ENCODE measurements at regions not wholly inside any gene's neighbourhood (a gene's known extent, or its start where the extent isn't known, plus 50 kb on each side); places are given as distances from the start of the nearest gene placed in this dataset.
"Not testable (repeated sequence)": the region's sequence is repeated elsewhere in the genome, so short reads cannot be mapped to it uniquely, and the experiment has no call there.

DNA sequence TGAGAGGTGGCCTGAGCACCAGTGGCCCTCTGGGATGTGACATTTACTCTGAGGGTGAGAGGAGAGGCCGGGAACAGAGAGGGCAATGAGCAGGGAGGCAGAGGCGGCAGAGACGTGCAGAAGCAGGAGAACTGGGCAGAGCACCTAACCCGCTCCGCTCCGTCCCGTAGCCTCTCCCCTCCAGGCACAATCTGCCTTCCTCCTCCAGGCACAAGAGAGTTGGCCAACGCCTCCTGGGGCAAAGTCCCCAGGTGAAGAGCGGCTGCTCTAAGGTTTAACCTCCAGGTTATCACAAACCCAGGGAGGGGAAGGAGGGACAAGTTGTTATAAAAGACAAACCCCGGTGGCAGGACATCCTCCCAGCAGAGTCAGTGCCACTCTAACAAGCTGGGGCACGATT, 5430.1 kb upstream of the TPTE start:
- H3K4me2 ChIP-seq (ENCODE audit: extremely low read depth, insufficient read depth, low read length); H3K79me2 ChIP-seq (ENCODE audit: control insufficient read depth, insufficient read depth, low read length); H3K27ac ChIP-seq (ENCODE audit: insufficient read depth, low read length); H3K4me3 ChIP-seq (replicated peaks in 1 of 4; ENCODE audit: control extremely low read depth in 1 of 4, insufficient read depth in 1 of 4, low read depth in 3 of 4, low read length in 4 of 4); H3K9ac ChIP-seq (ENCODE audit: insufficient read depth, low read length); H3K36me3 ChIP-seq (ENCODE audit: control insufficient read depth, insufficient read depth, low read length); H4K20me1 ChIP-seq (ENCODE audit: control insufficient read depth, extremely low read depth, insufficient read depth, low read length); H2AFZ ChIP-seq (ENCODE audit: low read length); H3K9me3 ChIP-seq (ENCODE audit: control insufficient read depth, insufficient read depth, low read depth, low read length); H3K4me1 ChIP-seq (ENCODE audit: control insufficient read depth, extremely low read depth, insufficient read depth, low read length); DNase-seq (ENCODE audit: low read depth in 2 of 2); H3K27me3 ChIP-seq (ENCODE audit: control insufficient read depth, insufficient read depth, low read length): not testable (repeated sequence)

DNA sequence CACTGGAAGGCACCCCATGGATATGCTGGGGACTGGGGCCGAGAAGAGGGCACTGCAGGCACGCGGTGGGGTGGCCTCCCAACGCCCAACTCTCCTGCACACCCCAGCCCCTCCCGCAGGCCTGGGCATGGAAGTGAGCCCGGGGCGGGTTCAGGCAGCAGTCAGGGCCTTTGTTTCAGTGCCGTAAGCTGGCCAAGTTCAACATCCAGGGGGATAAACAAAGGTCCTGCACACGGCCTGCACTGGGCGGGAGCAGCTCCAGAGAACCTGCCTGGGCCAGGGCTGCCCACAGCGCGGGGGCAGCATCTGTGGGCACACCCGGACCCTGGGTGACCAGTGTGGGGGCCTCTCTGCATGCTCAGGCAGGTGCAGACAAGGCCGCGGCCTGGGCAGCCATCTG, 5425.8 kb upstream of the TPTE start:
- H3K9me3 ChIP-seq (ENCODE audit: control insufficient read depth, insufficient read depth, low read depth, low read length); DNase-seq (ENCODE audit: low read depth in 2 of 2): not testable (repeated sequence)

DNA sequence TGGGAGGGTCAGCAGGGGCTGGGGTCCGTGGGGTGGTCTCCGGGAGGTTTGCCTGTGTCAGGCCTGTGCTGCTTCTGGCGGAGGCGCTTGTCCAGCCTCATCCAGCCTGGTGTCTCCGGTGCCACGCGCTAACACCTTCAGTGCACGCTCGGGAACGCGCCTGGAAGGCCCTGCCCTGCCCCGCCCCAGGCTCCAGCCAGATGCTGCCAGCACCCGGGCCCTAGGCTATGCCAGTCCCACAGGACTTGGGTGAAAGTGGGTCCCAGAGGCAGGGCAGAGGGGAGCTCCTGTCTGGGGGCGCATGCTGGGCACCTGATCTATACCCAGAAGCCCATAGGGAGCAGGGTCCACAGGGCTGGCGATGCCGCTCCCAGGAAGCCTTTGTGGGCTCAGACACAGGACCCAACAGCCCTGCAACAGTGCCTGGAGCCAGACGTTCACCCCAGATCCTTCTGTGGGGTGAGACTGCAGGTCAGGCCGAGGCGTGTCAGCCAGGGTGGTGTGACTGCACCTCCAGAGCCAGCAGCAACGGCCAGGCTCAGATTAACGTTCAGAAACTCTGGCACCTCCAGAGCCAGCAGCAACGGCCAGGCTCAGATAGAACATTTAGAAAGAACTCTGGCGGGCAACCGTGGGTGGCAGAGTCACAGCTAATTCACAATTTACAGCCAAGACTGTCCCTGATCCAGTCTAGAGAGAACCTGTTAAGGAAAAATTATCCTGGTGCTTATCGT, 5423.2 kb upstream of the TPTE start:
- H3K9ac ChIP-seq (ENCODE audit: insufficient read depth, low read length); H3K4me2 ChIP-seq (ENCODE audit: extremely low read depth, insufficient read depth, low read length); H3K79me2 ChIP-seq (ENCODE audit: control insufficient read depth, insufficient read depth, low read length); H2AFZ ChIP-seq (ENCODE audit: low read length); H3K27me3 ChIP-seq (ENCODE audit: control insufficient read depth, insufficient read depth, low read length); H3K9me3 ChIP-seq (ENCODE audit: control insufficient read depth, insufficient read depth, low read depth, low read length); H3K36me3 ChIP-seq (ENCODE audit: control insufficient read depth, insufficient read depth, low read length); H3K27ac ChIP-seq (ENCODE audit: insufficient read depth, low read length); H4K20me1 ChIP-seq (ENCODE audit: control insufficient read depth, extremely low read depth, insufficient read depth, low read length); H3K4me1 ChIP-seq (ENCODE audit: control insufficient read depth, extremely low read depth, insufficient read depth, low read length); DNase-seq (ENCODE audit: low read depth in 2 of 2); H3K4me3 ChIP-seq (replicated peaks in 1 of 4; ENCODE audit: control extremely low read depth in 1 of 4, insufficient read depth in 1 of 4, low read depth in 3 of 4, low read length in 4 of 4): not testable (repeated sequence)

More for the DNA sequence above, 5425.8 kb upstream of the TPTE start:
- not testable (repeated sequence) for H3K79me2 ChIP-seq (ENCODE audit: control insufficient read depth, insufficient read depth, low read length); H3K4me1 ChIP-seq (ENCODE audit: control insufficient read depth, extremely low read depth, insufficient read depth, low read length); H3K4me2 ChIP-seq (ENCODE audit: extremely low read depth, insufficient read depth, low read length); H3K4me3 ChIP-seq (replicated peaks in 1 of 4; ENCODE audit: control extremely low read depth in 1 of 4, insufficient read depth in 1 of 4, low read depth in 3 of 4, low read length in 4 of 4); H2AFZ ChIP-seq (ENCODE audit: low read length); H3K9ac ChIP-seq (ENCODE audit: insufficient read depth, low read length); H3K27ac ChIP-seq (ENCODE audit: insufficient read depth, low read length); H4K20me1 ChIP-seq (ENCODE audit: control insufficient read depth, extremely low read depth, insufficient read depth, low read length); H3K36me3 ChIP-seq (ENCODE audit: control insufficient read depth, insufficient read depth, low read length); H3K27me3 ChIP-seq (ENCODE audit: control insufficient read depth, insufficient read depth, low read length)

DNA sequence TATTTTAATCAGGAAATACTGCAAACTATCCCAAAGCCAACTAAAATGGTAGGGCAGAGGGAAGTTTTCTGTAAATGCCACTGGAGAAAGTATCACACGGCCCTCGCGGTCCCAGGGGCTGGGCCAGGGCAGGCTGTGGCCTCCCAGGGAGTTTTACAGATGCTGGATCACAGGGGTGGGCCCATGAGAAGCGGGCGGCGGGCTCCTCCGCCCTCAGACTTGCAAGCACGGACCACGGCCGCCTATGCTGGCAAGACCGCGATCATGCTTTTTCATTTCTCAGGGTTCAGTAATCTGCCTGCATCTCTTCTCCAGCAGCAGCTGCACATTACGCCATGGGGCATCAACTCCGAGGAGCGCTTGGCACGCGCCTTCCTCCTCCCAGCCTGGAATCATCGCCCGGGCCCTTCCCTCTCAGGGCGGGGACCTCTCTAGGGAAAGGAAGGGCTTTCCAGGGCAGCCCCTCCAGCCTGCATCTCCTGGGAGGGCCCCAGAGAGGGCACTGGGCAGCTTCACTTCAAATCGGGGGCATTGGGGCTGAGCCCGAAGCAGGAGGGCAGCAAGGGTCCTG, 5420.7 kb upstream of the TPTE start:
- not testable (repeated sequence) for H2AFZ ChIP-seq (ENCODE audit: low read length); H3K27ac ChIP-seq (ENCODE audit: insufficient read depth, low read length); H3K79me2 ChIP-seq (ENCODE audit: control insufficient read depth, insufficient read depth, low read length); H3K4me1 ChIP-seq (ENCODE audit: control insufficient read depth, extremely low read depth, insufficient read depth, low read length); H3K4me3 ChIP-seq (replicated peaks in 1 of 4; ENCODE audit: control extremely low read depth in 1 of 4, insufficient read depth in 1 of 4, low read depth in 3 of 4, low read length in 4 of 4); DNase-seq (ENCODE audit: low read depth in 2 of 2); H3K9ac ChIP-seq (ENCODE audit: insufficient read depth, low read length); H3K27me3 ChIP-seq (ENCODE audit: control insufficient read depth, insufficient read depth, low read length); H3K36me3 ChIP-seq (ENCODE audit: control insufficient read depth, insufficient read depth, low read length); H4K20me1 ChIP-seq (ENCODE audit: control insufficient read depth, extremely low read depth, insufficient read depth, low read length); H3K9me3 ChIP-seq (ENCODE audit: control insufficient read depth, insufficient read depth, low read depth, low read length); H3K4me2 ChIP-seq (ENCODE audit: extremely low read depth, insufficient read depth, low read length)

DNA sequence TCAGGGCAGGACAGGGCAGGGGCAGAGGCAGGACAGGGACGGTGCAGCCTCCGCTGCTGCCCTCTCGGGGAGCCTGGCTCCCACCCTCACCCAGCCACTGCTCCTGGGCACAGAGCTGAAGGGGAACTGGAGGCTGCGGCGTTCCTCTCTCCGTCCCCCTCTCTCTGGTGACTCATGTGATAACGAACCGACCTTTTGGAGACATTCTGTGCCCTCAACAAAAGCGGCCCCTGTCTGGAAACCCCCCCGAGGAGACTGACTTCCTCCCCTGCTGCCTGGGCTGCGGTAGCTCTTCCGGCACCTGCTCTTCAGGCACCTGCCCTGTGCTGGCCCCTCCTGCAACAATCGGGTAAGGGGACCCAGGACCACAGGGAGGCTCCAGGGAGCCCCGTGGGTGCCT, 5419.6 kb upstream of the TPTE start:
- not testable (repeated sequence) for H2AFZ ChIP-seq (ENCODE audit: low read length); H3K79me2 ChIP-seq (ENCODE audit: control insufficient read depth, insufficient read depth, low read length); H3K4me1 ChIP-seq (ENCODE audit: control insufficient read depth, extremely low read depth, insufficient read depth, low read length); H3K9me3 ChIP-seq (ENCODE audit: control insufficient read depth, insufficient read depth, low read depth, low read length); H4K20me1 ChIP-seq (ENCODE audit: control insufficient read depth, extremely low read depth, insufficient read depth, low read length); H3K4me2 ChIP-seq (ENCODE audit: extremely low read depth, insufficient read depth, low read length); DNase-seq (ENCODE audit: low read depth in 2 of 2); H3K36me3 ChIP-seq (ENCODE audit: control insufficient read depth, insufficient read depth, low read length); H3K9ac ChIP-seq (ENCODE audit: insufficient read depth, low read length); H3K4me3 ChIP-seq (replicated peaks in 1 of 4; ENCODE audit: control extremely low read depth in 1 of 4, insufficient read depth in 1 of 4, low read depth in 3 of 4, low read length in 4 of 4); H3K27me3 ChIP-seq (ENCODE audit: control insufficient read depth, insufficient read depth, low read length); H3K27ac ChIP-seq (ENCODE audit: insufficient read depth, low read length)

DNA sequence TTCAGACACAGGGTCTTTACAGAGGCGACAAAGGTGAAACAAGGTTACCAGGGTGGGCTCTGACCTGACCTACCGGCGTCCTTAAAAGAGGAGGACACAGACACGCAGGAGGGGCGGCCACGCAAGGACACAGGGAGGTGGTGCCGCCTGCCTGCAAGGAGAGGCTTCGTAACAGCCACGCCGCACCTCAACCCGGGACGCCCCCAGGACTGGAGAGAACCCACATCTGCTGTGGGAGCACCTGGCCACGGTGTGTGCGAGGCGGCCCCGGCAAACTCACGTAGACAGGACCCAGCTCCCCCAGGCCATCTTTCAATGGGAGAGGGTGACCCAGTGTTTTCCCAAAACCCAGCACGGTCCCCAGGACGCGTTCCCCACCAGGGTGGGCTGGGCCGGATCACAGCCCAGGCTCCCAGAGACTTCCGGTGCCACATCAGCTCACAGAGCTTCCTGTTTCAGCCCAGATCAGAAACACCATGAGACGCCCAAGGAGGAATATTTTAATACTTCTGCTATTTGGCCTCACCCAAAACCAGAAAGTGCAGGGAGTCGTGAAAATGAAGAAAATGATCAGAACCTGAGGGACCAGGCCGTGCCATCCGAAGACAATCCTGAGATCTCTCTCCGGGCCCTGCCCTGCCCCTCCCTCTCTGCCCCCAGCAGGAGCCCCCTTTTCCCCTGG, 5417.4 kb upstream of the TPTE start:
- not testable (repeated sequence) for H3K79me2 ChIP-seq (ENCODE audit: control insufficient read depth, insufficient read depth, low read length); H3K4me1 ChIP-seq (ENCODE audit: control insufficient read depth, extremely low read depth, insufficient read depth, low read length); H3K27ac ChIP-seq (ENCODE audit: insufficient read depth, low read length); H3K36me3 ChIP-seq (ENCODE audit: control insufficient read depth, insufficient read depth, low read length); H3K4me3 ChIP-seq (replicated peaks in 1 of 4; ENCODE audit: control extremely low read depth in 1 of 4, insufficient read depth in 1 of 4, low read depth in 3 of 4, low read length in 4 of 4); DNase-seq (ENCODE audit: low read depth in 2 of 2); H3K4me2 ChIP-seq (ENCODE audit: extremely low read depth, insufficient read depth, low read length); H3K9ac ChIP-seq (ENCODE audit: insufficient read depth, low read length); H2AFZ ChIP-seq (ENCODE audit: low read length); H4K20me1 ChIP-seq (ENCODE audit: control insufficient read depth, extremely low read depth, insufficient read depth, low read length); H3K9me3 ChIP-seq (ENCODE audit: control insufficient read depth, insufficient read depth, low read depth, low read length); H3K27me3 ChIP-seq (ENCODE audit: control insufficient read depth, insufficient read depth, low read length)
